ENCODE measurements at regions not wholly inside any gene's neighbourhood (a gene's known extent, or its start where the extent isn't known, plus 50 kb on each side); places are given as distances from the start of the nearest gene placed in this dataset.
A peak's percentile ranks its signal among the peaks of the same experiment; 100 is the strongest.

DNA sequence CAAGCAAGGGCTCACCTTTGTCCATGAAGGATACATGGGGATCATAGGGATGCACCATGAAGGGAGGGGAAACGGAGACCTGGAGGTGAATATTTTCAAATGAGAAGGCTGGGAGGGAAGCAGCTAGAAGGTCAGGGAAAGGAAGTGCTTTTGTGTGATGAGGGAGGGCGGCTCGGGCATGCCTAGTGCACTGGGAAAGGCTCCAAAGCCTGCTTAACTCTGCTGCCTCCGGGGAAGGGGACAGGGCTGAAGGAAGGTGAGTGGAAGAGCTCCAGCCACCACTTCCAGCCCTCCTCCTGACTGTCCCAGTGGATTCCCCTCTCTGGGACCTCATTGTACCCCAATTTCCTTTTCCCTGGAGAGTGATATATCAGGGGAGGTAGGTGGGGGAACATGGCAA is 149.4 kb upstream of the PRMT8 start:
- DNase-seq (ENCODE audit: low read depth in 1 of 2, low spot score in 1 of 2) = no peak
- no peak overlapping the region for H3K4me3 ChIP-seq (replicated peaks; ENCODE audit: insufficient read depth, low read length)
- no peak for TF ChIP-seq SPI1 (IDR thresholded peaks at IDR 0.05; ENCODE audit: borderline replicate concordance, low read depth)
- TF ChIP-seq, protein P1, sequence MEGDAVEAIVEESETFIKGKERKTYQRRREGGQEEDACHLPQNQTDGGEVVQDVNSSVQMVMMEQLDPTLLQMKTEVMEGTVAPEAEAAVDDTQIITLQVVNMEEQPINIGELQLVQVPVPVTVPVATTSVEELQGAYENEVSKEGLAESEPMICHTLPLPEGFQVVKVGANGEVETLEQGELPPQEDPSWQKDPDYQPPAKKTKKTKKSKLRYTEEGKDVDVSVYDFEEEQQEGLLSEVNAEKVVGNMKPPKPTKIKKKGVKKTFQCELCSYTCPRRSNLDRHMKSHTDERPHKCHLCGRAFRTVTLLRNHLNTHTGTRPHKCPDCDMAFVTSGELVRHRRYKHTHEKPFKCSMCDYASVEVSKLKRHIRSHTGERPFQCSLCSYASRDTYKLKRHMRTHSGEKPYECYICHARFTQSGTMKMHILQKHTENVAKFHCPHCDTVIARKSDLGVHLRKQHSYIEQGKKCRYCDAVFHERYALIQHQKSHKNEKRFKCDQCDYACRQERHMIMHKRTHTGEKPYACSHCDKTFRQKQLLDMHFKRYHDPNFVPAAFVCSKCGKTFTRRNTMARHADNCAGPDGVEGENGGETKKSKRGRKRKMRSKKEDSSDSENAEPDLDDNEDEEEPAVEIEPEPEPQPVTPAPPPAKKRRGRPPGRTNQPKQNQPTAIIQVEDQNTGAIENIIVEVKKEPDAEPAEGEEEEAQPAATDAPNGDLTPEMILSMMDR (IDR thresholded peaks at IDR 0.05; ENCODE audit: insufficient read depth, low read length) = no peak
- TF ChIP-seq GABPA (IDR thresholded peaks at IDR 0.05; ENCODE audit: low read depth) = no peak
- TF ChIP-seq POLR2AphosphoS5 (IDR thresholded peaks at IDR 0.05; ENCODE audit: low read depth) = no peak
- TF ChIP-seq, protein P2, sequence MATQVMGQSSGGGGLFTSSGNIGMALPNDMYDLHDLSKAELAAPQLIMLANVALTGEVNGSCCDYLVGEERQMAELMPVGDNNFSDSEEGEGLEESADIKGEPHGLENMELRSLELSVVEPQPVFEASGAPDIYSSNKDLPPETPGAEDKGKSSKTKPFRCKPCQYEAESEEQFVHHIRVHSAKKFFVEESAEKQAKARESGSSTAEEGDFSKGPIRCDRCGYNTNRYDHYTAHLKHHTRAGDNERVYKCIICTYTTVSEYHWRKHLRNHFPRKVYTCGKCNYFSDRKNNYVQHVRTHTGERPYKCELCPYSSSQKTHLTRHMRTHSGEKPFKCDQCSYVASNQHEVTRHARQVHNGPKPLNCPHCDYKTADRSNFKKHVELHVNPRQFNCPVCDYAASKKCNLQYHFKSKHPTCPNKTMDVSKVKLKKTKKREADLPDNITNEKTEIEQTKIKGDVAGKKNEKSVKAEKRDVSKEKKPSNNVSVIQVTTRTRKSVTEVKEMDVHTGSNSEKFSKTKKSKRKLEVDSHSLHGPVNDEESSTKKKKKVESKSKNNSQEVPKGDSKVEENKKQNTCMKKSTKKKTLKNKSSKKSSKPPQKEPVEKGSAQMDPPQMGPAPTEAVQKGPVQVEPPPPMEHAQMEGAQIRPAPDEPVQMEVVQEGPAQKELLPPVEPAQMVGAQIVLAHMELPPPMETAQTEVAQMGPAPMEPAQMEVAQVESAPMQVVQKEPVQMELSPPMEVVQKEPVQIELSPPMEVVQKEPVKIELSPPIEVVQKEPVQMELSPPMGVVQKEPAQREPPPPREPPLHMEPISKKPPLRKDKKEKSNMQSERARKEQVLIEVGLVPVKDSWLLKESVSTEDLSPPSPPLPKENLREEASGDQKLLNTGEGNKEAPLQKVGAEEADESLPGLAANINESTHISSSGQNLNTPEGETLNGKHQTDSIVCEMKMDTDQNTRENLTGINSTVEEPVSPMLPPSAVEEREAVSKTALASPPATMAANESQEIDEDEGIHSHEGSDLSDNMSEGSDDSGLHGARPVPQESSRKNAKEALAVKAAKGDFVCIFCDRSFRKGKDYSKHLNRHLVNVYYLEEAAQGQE (IDR thresholded peaks at IDR 0.05; ENCODE audit: insufficient replicate concordance, low read depth) = no peak
- H3K27ac ChIP-seq (replicated peaks) = no peak overlapping the region
- no peaks in the 10 kb centered on the region for H3K27me3 ChIP-seq (ENCODE audit: insufficient read depth, poor library complexity, severe bottlenecking)

DNA sequence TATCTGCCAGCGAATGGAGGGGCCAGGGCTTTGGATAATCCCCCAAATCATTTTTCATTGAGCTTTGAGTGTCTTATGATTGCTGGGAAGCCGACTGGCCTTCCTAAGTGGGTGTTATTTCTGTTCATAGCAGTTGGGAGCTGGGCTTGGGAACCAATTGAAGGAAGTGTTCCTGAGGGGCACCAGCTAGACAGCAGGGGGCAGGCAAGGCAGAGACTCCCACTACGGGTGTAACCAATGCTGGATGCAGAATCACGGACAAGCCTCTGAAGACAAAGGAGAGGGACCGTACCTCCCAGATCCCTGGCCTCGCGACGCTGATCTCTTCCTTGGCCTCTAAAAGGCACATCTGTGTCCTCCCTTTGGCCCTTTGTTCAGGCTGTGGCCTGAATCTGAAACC is 149.0 kb upstream of the PRMT8 start:
- Histone ChIP-seq H3K27me3 (ENCODE audit: insufficient read depth, poor library complexity, severe bottlenecking) (no peaks in the 10 kb centered on the region), H3K27ac (replicated peaks) (no peak overlapping the region), H3K4me3 (replicated peaks; ENCODE audit: insufficient read depth, low read length) (no peak overlapping the region)
- DNase-seq (ENCODE audit: low read depth in 1 of 2, low spot score in 1 of 2) = peak in 1 of 2 experiments; percentile 3
- TF ChIP-seq, protein P1 (IDR thresholded peaks at IDR 0.05; ENCODE audit: insufficient read depth, low read length) = no peak
- TF ChIP-seq SPI1 (IDR thresholded peaks at IDR 0.05; ENCODE audit: borderline replicate concordance, low read depth) = no peak
- no peak for TF ChIP-seq GABPA (IDR thresholded peaks at IDR 0.05; ENCODE audit: low read depth)
- TF ChIP-seq POLR2AphosphoS5 (IDR thresholded peaks at IDR 0.05; ENCODE audit: low read depth) = no peak
- TF ChIP-seq, protein P2 (IDR thresholded peaks at IDR 0.05; ENCODE audit: insufficient replicate concordance, low read depth) = no peak

DNA sequence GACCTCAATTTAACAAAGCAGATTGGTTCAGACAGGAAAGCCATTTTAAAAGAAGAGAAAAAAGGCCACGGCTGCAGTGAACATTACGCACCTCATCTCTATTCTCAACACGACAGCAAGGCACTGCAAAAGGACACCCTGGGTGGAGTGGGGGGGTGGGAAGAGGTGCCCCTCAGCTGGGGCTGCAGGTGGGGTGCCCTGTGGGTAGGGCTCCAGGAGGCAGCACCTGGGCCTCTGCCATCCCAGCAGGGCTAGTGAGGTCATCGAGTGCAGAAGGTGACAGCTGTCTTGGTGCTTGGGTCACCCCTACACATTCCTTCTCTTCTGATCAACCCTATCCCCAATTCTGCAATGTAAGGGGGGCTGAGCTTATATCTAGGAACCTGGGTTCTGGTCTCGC is 142.9 kb upstream of the PRMT8 start:
- Histone ChIP-seq H3K4me3 (replicated peaks; ENCODE audit: insufficient read depth, low read length) (no peak overlapping the region), H3K27ac (replicated peaks) (no peak overlapping the region), H3K27me3 (ENCODE audit: insufficient read depth, poor library complexity, severe bottlenecking) (peaks cover 4% of the 10 kb centered on the region)
- TF ChIP-seq POLR2AphosphoS5 (IDR thresholded peaks at IDR 0.05; ENCODE audit: low read depth) (no peak), GABPA (IDR thresholded peaks at IDR 0.05; ENCODE audit: low read depth) (no peak), SPI1 (IDR thresholded peaks at IDR 0.05; ENCODE audit: borderline replicate concordance, low read depth) (no peak)
- TF ChIP-seq, protein P2 (IDR thresholded peaks at IDR 0.05; ENCODE audit: insufficient replicate concordance, low read depth) = no peak
- TF ChIP-seq, protein P1 (IDR thresholded peaks at IDR 0.05; ENCODE audit: insufficient read depth, low read length) = no peak
- DNase-seq (ENCODE audit: low read depth in 1 of 2, low spot score in 1 of 2) = no peak

Measured in HL-60 (cell line).